RWPE2 (cell line): ENCODE measurements at regions not wholly inside any gene's neighbourhood (a gene's known extent, or its start where the extent isn't known, plus 50 kb on each side); places are given as distances from the start of the nearest gene placed in this dataset.

Experiments used
- ATAC-seq: fragments of 200-7000 bp; cut with Tn5 transposase; 3 replicates; pipeline ENCODE4 v1.9.1; 2021; ENCODE audit warnings: low read depth
- DNase-seq: peaks from one replicate; pipeline ENCODE4 v3.0.0-alpha.2; 2020; ENCODE audit warnings: low spot score
- H3K27ac ChIP-seq: fragments of 450-650 bp; 2 replicates; pipeline ENCODE4 v1.5.1; 2017; ENCODE audit warnings: mild to moderate bottlenecking; ENCODE audit not compliant: poor library complexity, severe bottlenecking
- H3K27me3 ChIP-seq: fragments of 250-450 bp; sonication (Bioruptor Pico); 2 replicates; pipeline ENCODE4 v1.5.1; 2021; ENCODE audit warnings: mild to moderate bottlenecking, moderate library complexity; ENCODE audit not compliant: insufficient read depth, poor library complexity, severe bottlenecking
- H3K36me3 ChIP-seq: fragments of 250-450 bp; sonication (Bioruptor Pico); 2 replicates; pipeline ENCODE4 v1.5.1; 2020; ENCODE audit warnings: low read depth, mild to moderate bottlenecking, moderate library complexity
- H3K4me1 ChIP-seq: fragments of 250-450 bp; sonication (Bioruptor Pico); 2 replicates; pipeline ENCODE4 v1.5.1; 2021; ENCODE audit warnings: mild to moderate bottlenecking, moderate library complexity; ENCODE audit not compliant: insufficient read depth, poor library complexity, severe bottlenecking
- H3K4me3 ChIP-seq: fragments of 250-450 bp; sonication (Bioruptor Pico); 2 replicates; pipeline ENCODE4 v1.5.1; 2021; ENCODE audit warnings: mild to moderate bottlenecking, moderate library complexity; ENCODE audit not compliant: severe bottlenecking
- H3K9me3 ChIP-seq: fragments of 250-450 bp; sonication (Bioruptor Pico); 2 replicates; pipeline ENCODE4 v1.5.1; 2021; ENCODE audit warnings: mild to moderate bottlenecking, moderate library complexity; ENCODE audit not compliant: severe bottlenecking
- CTCF ChIP-seq: fragments of 450-650 bp; IDR thresholded peaks from one replicate; pipeline ENCODE4 v1.5.1; 2017; ENCODE audit warnings: mild to moderate bottlenecking, moderate library complexity; ENCODE audit not compliant: poor library complexity, severe bottlenecking

GRCh38 chr2:9105601-9106337 is 100.8 kb upstream of the ASAP2 start:
- peak overlapping the region; percentile 66 for H3K27ac ChIP-seq
- H3K4me1 ChIP-seq: peaks cover 28% of the 10 kb centered on the region
- no peak overlapping the region for H3K4me3 ChIP-seq
- no peaks in the 10 kb centered on the region for H3K36me3 ChIP-seq
- H3K9me3 ChIP-seq: no peaks in the 10 kb centered on the region
- DNase-seq (no peak), ATAC-seq (no peak)
- H3K27me3 ChIP-seq: no peaks in the 10 kb centered on the region
- no peak for TF ChIP-seq CTCF

GRCh38 chr2:9103663-9104277 is 100.3 kb upstream of the MBOAT2 start:
- peak overlapping the region; percentile 9 for H3K27ac ChIP-seq
- DNase-seq: no peak
- H3K4me3 ChIP-seq: no peak overlapping the region
- TF ChIP-seq CTCF: no peak
- H3K27me3 ChIP-seq: no peaks in the 10 kb centered on the region
- peak; percentile 45; the same call in 2 of the 3 replicates for ATAC-seq
- H3K9me3 ChIP-seq: no peaks in the 10 kb centered on the region
- H3K36me3 ChIP-seq: no peaks in the 10 kb centered on the region
- peaks cover 28% of the 10 kb centered on the region for H3K4me1 ChIP-seq

- peak overlapping the region; percentile 9 for H3K27ac ChIP-seq
- no peak for TF ChIP-seq CTCF
- peaks cover 28% of the 10 kb centered on the region for H3K4me1 ChIP-seq
- no peak for DNase-seq
- no peak overlapping the region for H3K4me3 ChIP-seq
- H3K27me3 ChIP-seq: no peaks in the 10 kb centered on the region
- no peaks in the 10 kb centered on the region for H3K36me3 ChIP-seq
- H3K9me3 ChIP-seq: no peaks in the 10 kb centered on the region
- no peak for ATAC-seq
Observed at GRCh38 chr2:9102861-9103662, 99.6 kb upstream of the MBOAT2 start.

GRCh38 chr2:9101763-9102425 is 98.4 kb upstream of the MBOAT2 start:
- Histone ChIP-seq H3K27ac (no peak overlapping the region), H3K4me1 (peaks cover 18% of the 10 kb centered on the region), H3K4me3 (no peak overlapping the region), H3K27me3 (no peaks in the 10 kb centered on the region), H3K36me3 (no peaks in the 10 kb centered on the region), H3K9me3 (no peaks in the 10 kb centered on the region)
- no peak for ATAC-seq
- DNase-seq: no peak
- TF ChIP-seq CTCF: no peak
